Liver (tissue), 7 donors: ENCODE measurements at regions not wholly inside any gene's neighbourhood (a gene's known extent, or its start where the extent isn't known, plus 50 kb on each side); places are given as distances from the start of the nearest gene placed in this dataset.

Experiments used
- DNase-seq: peaks from one replicate; pipeline ENCODE4 v3.0.0-alpha.2; 2017; ENCODE audit warnings: low spot score
- H3K27ac ChIP-seq, 2 donors: one replicate each; pipeline ENCODE4 v1.7.0; 2013; ENCODE audit warnings: inconsistent platforms in 2 of 2, low read length in 2 of 2, control low read depth in 1 of 2, low read depth in 1 of 2, mild to moderate bottlenecking in 1 of 2
- H3K27me3 ChIP-seq, 4 donors: one replicate each; pipeline versions ENCODE4 v1.6.1 to v1.7.0; 2013; ENCODE audit warnings: low read length in 3 of 4, inconsistent platforms in 1 of 4, mild to moderate bottlenecking in 1 of 4, moderate library complexity in 1 of 4; ENCODE audit not compliant: control insufficient read depth in 4 of 4, insufficient read depth in 4 of 4
- H3K36me3 ChIP-seq, 4 donors: one replicate each; pipeline versions ENCODE4 v1.6.1 to v1.7.0; 2013; ENCODE audit warnings: low read length in 3 of 4, mild to moderate bottlenecking in 3 of 4, low read depth in 1 of 4, moderate library complexity in 1 of 4; ENCODE audit not compliant: control insufficient read depth in 4 of 4, insufficient read depth in 3 of 4
- H3K4me1 ChIP-seq, 4 donors: one replicate each; pipeline versions ENCODE4 v1.6.1 to v1.7.0; 2013; ENCODE audit warnings: low read length in 3 of 4, mild to moderate bottlenecking in 3 of 4, moderate library complexity in 1 of 4; ENCODE audit not compliant: control insufficient read depth in 4 of 4, insufficient read depth in 4 of 4
- H3K4me3 ChIP-seq, 3 donors: one replicate each; pipeline versions ENCODE4 v1.6.1 to v1.7.0; 2013; ENCODE audit warnings: low read length in 3 of 3, control low read depth in 1 of 3, low read depth in 1 of 3, mild to moderate bottlenecking in 1 of 3
- H3K9ac ChIP-seq, 2 donors: one replicate each; pipeline ENCODE4 v1.7.0; 2013; ENCODE audit warnings: low read length in 2 of 2, mild to moderate bottlenecking in 2 of 2, moderate library complexity in 2 of 2, control low read depth in 1 of 2, low read depth in 1 of 2
- H3K9me3 ChIP-seq, 4 donors: one replicate each; pipeline versions ENCODE4 v1.6.1 to v1.7.0; 2013; ENCODE audit warnings: low read length in 3 of 4; ENCODE audit not compliant: control insufficient read depth in 4 of 4
- FOXA1 ChIP-seq: IDR thresholded peaks from 2 replicates; pipeline ENCODE4 v1.6.1; 2016; ENCODE audit warnings: antibody characterized with exemption
- FOXA2 ChIP-seq: IDR thresholded peaks from 2 replicates; pipeline ENCODE4 v1.6.1; 2016; ENCODE audit warnings: antibody characterized with exemption
- GABPA ChIP-seq, 2 donors: IDR thresholded peaks in 1 of 2; conservative IDR thresholded peaks in 1 of 2; 2 replicates each; pipeline ENCODE4 v1.6.1; 2016; ENCODE audit warnings: antibody characterized with exemption in 2 of 2, mild to moderate bottlenecking in 1 of 2, moderate library complexity in 1 of 2
- HNF4A ChIP-seq, 2 donors: conservative IDR thresholded peaks; 2 replicates each; pipeline ENCODE4 v1.6.1; 2016; ENCODE audit warnings: antibody characterized with exemption in 2 of 2, mild to moderate bottlenecking in 2 of 2
- HNF4G ChIP-seq: IDR thresholded peaks from 2 replicates; pipeline ENCODE4 v1.6.1; 2016; ENCODE audit warnings: antibody characterized with exemption
- JUND ChIP-seq, 2 donors: IDR thresholded peaks; 2 replicates each; pipeline ENCODE4 v1.6.1; 2016; ENCODE audit warnings: antibody characterized with exemption in 2 of 2
- NR2F2 ChIP-seq: IDR thresholded peaks from 2 replicates; pipeline ENCODE4 v1.6.1; 2016; ENCODE audit warnings: antibody characterized with exemption
- RAD21 ChIP-seq, 2 donors: IDR thresholded peaks; 2 replicates each; pipeline ENCODE4 v1.6.1; 2016; ENCODE audit warnings: antibody characterized with exemption in 2 of 2, mild to moderate bottlenecking in 2 of 2
- TAF1 ChIP-seq: conservative IDR thresholded peaks from 2 replicates; pipeline ENCODE4 v1.6.1; 2016; ENCODE audit warnings: antibody characterized with exemption, mild to moderate bottlenecking
- YY1 ChIP-seq: IDR thresholded peaks from 2 replicates; pipeline ENCODE4 v1.6.1; 2016; ENCODE audit warnings: antibody characterized with exemption, mild to moderate bottlenecking
- WGBS: extraction: QIAGEN DNeasy Blood & Tissue Kit; methylation state at CpG from one replicate; pipeline ENCODE4 v1.1.7; 2013; 5-methylcytosine and 5-hydroxymethylcytosine counted together
- TF ChIP-seq, protein P1 (sequence below): IDR thresholded peaks from 2 replicates; pipeline ENCODE4 v1.6.1; 2016; ENCODE audit warnings: antibody characterized with exemption
- TF ChIP-seq, protein P2 (sequence below): IDR thresholded peaks from 2 replicates; pipeline ENCODE4 v1.6.1; 2016; ENCODE audit warnings: antibody characterized with exemption
- TF ChIP-seq, protein P3 (sequence below): IDR thresholded peaks from 2 replicates; pipeline ENCODE4 v1.6.1; 2016; ENCODE audit warnings: antibody characterized with exemption
- TF ChIP-seq, protein P4 (sequence below): IDR thresholded peaks from 2 replicates; pipeline ENCODE4 v1.6.1; 2016; ENCODE audit warnings: antibody characterized with exemption, mild to moderate bottlenecking
- donor health status: healthy.
- donor health status: healthy.
- donor health status: healthy.
- donor health status: healthy.

DNA sequence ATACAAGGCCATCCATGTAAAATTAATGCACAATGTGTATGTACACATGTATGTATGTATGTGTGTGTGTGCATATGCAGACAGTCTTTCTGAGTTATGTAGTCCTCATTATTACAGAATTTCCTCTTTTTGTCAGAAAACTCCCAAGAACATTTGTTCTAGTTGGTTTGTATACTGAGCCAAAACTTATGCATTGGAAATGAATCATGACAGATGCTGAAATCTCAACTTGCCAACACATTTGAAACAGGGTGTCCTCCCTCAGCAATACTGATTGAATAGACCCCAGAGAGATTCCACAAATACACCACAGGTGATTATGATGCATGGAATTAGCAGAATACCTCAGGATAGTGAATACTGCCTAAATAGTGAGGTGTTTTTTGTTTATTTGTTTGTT lies 472.9 kb upstream of the PCDH15 start:
- Histone ChIP-seq H3K4me1 (no peaks in the 10 kb centered on the region), H3K27ac (no peak overlapping the region), H3K4me3 (no peak overlapping the region), H3K9ac (no peak overlapping the region), H3K27me3 (no peaks in the 10 kb centered on the region), H3K36me3 (no peaks in the 10 kb centered on the region), H3K9me3 (no peaks in the 10 kb centered on the region)
- DNase-seq, result no peak
- TF ChIP-seq, protein P1, sequence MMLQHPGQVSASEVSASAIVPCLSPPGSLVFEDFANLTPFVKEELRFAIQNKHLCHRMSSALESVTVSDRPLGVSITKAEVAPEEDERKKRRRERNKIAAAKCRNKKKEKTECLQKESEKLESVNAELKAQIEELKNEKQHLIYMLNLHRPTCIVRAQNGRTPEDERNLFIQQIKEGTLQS, result no peak
- TF ChIP-seq, protein P2, sequence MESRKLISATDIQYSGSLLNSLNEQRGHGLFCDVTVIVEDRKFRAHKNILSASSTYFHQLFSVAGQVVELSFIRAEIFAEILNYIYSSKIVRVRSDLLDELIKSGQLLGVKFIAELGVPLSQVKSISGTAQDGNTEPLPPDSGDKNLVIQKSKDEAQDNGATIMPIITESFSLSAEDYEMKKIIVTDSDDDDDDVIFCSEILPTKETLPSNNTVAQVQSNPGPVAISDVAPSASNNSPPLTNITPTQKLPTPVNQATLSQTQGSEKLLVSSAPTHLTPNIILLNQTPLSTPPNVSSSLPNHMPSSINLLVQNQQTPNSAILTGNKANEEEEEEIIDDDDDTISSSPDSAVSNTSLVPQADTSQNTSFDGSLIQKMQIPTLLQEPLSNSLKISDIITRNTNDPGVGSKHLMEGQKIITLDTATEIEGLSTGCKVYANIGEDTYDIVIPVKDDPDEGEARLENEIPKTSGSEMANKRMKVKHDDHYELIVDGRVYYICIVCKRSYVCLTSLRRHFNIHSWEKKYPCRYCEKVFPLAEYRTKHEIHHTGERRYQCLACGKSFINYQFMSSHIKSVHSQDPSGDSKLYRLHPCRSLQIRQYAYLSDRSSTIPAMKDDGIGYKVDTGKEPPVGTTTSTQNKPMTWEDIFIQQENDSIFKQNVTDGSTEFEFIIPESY, result no peak
- TF ChIP-seq JUND (IDR thresholded peaks at IDR 0.05) (no peak), RAD21 (IDR thresholded peaks at IDR 0.05) (no peak), FOXA1 (no peak), TAF1 (no peak), NR2F2 (no peak), HNF4A (conservative IDR thresholded peaks at IDR 0.05) (no peak), GABPA (IDR thresholded peaks at IDR 0.05 in 1 of 2, conservative IDR thresholded peaks at IDR 0.05 in 1 of 2) (no peak)
- TF ChIP-seq, protein P3, sequence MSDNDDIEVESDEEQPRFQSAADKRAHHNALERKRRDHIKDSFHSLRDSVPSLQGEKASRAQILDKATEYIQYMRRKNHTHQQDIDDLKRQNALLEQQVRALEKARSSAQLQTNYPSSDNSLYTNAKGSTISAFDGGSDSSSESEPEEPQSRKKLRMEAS, result no peak

DNA sequence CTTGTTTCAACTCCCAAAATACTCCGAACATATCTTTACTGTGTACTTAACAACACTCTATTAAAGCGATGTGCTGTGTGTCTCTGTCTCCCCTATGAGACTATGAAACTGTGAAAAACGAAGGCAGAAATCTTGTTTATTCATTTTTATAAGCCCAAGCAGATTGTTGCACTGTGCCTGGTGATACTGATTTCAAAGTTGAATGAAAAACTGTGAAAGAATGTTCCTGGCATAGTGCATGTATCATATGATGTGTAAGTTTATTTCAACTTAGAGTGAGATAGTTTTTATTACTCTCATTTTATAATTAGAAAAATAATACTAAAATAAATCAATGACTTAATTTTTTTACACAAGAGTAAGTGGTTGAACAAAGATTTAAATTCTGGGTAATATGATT lies 471.9 kb upstream of the PCDH15 start:
- Histone ChIP-seq H3K27me3 (no peaks in the 10 kb centered on the region), H3K36me3 (no peaks in the 10 kb centered on the region), H3K9me3 (no peaks in the 10 kb centered on the region), H3K4me1 (no peaks in the 10 kb centered on the region), H3K27ac (no peak overlapping the region), H3K9ac (no peak overlapping the region), H3K4me3 (no peak overlapping the region)
- DNase-seq, result no peak
- TF ChIP-seq RAD21 (IDR thresholded peaks at IDR 0.05), result no peak
- WGBS, result 70% methylated on average over 3 of the region's 3 CpGs

DNA sequence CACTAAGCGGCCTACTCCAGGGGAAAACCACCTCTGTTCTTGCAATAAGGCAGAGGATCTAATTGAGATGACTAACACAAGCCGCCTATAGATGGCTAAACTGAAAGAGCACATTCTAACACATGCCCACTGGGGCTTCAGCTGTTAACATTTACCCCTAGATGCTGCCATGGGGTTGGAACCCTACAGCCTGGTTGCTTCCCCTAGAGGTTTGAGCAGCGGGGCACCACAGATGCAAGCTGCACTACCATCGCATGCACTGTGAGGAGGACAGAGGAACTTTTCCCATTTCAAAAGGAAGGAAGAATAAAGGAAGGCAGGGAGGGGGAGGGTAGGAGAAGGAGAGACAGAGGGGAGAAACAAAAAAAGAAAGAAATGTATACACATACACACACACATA lies 465.8 kb upstream of the PCDH15 start:
- H3K4me3 ChIP-seq, result no peak overlapping the region
- WGBS, result 83% methylated on average over 4 of the region's 4 CpGs
- no peak for DNase-seq
- H3K9ac ChIP-seq, result no peak overlapping the region
- no peaks in the 10 kb centered on the region for H3K36me3 ChIP-seq
- no peaks in the 10 kb centered on the region for H3K4me1 ChIP-seq
- no peak overlapping the region for H3K27ac ChIP-seq
- no peaks in the 10 kb centered on the region for H3K27me3 ChIP-seq
- H3K9me3 ChIP-seq, result no peaks in the 10 kb centered on the region
- TF ChIP-seq, protein P4, sequence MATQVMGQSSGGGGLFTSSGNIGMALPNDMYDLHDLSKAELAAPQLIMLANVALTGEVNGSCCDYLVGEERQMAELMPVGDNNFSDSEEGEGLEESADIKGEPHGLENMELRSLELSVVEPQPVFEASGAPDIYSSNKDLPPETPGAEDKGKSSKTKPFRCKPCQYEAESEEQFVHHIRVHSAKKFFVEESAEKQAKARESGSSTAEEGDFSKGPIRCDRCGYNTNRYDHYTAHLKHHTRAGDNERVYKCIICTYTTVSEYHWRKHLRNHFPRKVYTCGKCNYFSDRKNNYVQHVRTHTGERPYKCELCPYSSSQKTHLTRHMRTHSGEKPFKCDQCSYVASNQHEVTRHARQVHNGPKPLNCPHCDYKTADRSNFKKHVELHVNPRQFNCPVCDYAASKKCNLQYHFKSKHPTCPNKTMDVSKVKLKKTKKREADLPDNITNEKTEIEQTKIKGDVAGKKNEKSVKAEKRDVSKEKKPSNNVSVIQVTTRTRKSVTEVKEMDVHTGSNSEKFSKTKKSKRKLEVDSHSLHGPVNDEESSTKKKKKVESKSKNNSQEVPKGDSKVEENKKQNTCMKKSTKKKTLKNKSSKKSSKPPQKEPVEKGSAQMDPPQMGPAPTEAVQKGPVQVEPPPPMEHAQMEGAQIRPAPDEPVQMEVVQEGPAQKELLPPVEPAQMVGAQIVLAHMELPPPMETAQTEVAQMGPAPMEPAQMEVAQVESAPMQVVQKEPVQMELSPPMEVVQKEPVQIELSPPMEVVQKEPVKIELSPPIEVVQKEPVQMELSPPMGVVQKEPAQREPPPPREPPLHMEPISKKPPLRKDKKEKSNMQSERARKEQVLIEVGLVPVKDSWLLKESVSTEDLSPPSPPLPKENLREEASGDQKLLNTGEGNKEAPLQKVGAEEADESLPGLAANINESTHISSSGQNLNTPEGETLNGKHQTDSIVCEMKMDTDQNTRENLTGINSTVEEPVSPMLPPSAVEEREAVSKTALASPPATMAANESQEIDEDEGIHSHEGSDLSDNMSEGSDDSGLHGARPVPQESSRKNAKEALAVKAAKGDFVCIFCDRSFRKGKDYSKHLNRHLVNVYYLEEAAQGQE, result no peak
- TF ChIP-seq JUND (IDR thresholded peaks at IDR 0.05) (no peak), RAD21 (IDR thresholded peaks at IDR 0.05) (no peak), HNF4A (conservative IDR thresholded peaks at IDR 0.05) (no peak), GABPA (IDR thresholded peaks at IDR 0.05 in 1 of 2, conservative IDR thresholded peaks at IDR 0.05 in 1 of 2) (no peak), HNF4G (no peak), YY1 (no peak), FOXA2 (no peak)
- TF ChIP-seq, protein P3, result no peak
